HG02852 (cell line): ENCODE measurements at regions not wholly inside any gene's neighbourhood (a gene's known extent, or its start where the extent isn't known, plus 50 kb on each side); places are given as distances from the start of the nearest gene placed in this dataset.

Source experiments
- ATAC-seq: cut with Tn5 transposase; IDR thresholded peaks from one replicate; pipeline ENCODE4 v1.9.1; 2021; ENCODE audit warnings: mild to moderate bottlenecking, moderate library complexity; ENCODE audit not compliant: unreplicated experiment

GRCh38 chr5:54370982-54371381, 60.6 kb upstream of the ARL15 start:
- no peak for ATAC-seq

- ATAC-seq = no peak
These were observed 57.5 kb upstream of the ARL15 start for GRCh38 chr5:54367844-54368243.

- ATAC-seq = no peak
These were observed 56.3 kb upstream of the ARL15 start for GRCh38 chr5:54366707-54367106.

GRCh38 chr5:54363669-54364068, 53.3 kb upstream of the ARL15 start:
- no peak for ATAC-seq

DNA sequence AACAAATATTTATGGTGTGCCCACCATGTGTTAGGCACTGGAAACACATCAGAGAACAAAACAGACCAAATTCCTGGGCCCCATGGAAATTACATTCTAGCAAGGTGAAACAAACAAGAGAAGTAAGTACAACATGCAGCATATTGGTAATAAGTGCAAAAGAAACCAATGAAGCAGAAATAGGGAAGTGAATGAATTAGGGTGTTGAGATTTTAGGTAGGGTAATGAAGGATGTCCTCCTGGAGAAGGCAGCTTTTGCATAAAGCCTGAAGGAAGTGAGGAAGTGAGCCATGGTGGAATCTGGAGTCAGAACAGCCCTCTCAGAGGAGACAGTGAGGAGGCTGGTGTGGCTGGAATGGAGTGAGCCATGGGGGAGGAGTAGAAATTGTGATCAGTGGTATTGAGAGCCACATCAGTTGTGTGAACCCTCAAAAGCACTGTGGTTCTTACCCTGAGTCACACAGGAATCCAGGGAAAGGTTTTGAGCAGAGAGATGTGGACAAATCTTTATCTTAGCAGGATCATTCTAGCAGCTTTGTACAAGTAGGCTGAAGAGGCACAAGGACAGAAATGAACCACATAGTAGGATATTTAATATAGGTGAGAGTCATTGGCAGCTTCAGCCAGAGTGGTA, 52.7 kb upstream of the ARL15 start:
- no peak for ATAC-seq

DNA sequence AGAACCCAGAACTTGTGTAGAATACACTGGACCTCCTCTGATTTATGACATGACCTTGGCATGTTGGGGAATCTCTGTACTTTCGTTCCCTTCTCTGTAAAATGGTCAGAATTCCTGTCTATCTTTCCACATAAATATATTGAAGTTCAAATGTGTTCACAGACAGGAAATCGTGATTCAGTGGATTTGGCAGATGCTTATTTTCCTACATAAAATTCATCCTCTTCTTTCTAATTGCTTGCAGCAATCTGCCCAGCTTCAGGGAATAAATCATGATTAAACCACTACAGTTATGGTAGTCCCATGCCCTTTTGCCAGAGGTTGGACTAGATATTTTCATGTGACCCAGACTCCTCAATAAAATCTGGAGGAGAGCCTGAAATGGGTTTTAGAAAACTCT, 52.1 kb upstream of the ARL15 start:
- ATAC-seq = no peak

DNA sequence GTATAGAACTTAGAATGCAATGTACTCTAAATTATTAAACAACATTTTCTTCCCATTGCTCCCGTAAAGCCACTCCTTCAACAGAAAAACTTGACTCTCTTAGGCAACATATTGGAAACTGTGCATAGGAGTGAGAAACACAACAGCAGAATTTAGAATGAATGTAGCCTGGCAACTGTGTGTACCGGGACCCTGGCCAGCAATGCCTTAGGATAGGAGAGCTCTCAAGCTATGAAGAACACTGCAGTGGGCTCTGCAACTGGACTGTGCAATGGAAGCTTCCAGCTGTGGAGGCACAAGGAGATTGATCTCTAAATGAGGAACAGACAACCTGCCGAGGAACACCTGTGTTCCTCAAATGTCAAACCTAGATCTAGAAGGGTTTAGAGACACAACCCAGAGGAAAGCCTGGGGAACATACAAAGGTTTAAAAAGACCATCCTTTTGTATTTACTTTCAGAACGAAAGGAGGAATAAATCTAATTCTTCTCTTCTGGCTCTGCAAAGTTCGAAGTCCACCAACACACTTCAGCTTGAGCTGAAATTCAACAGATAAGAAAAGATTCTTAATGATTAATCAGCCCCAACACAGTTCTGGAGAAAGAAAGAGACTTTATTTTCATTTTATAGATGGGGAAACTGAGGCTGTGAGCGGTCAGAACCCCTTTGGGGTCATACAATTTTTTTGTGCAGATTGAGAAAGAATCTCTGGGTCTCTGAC, 51.5 kb upstream of the ARL15 start:
- no peak for ATAC-seq

- ATAC-seq = no peak
These were observed 50.7 kb upstream of the ARL15 start for GRCh38 chr5:54360925-54361662.
